SK-N-MC (cell line): ENCODE measurements at regions not wholly inside any gene's neighbourhood (a gene's known extent, or its start where the extent isn't known, plus 50 kb on each side); places are given as distances from the start of the nearest gene placed in this dataset.

Experiments used
- EZH2 ChIP-seq: fragments of 200-600 bp; sonication (generic); IDR thresholded peaks from one replicate; pipeline ENCODE4 v1.6.1; 2017; ENCODE audit warnings: antibody characterized with exemption
- FOXP2 ChIP-seq: optimal IDR thresholded peaks from 2 replicates; pipeline ENCODE3; 2011; ENCODE audit warnings: mild to moderate bottlenecking, moderate library complexity; ENCODE audit not compliant: insufficient read depth; ENCODE audit errors: extremely low read length, control extremely low read depth
- POLR2AphosphoS5 ChIP-seq: IDR thresholded peaks from 2 replicates; pipeline ENCODE4 v1.6.1; 2012; ENCODE audit warnings: mild to moderate bottlenecking, low read depth, low read length, borderline replicate concordance

DNA sequence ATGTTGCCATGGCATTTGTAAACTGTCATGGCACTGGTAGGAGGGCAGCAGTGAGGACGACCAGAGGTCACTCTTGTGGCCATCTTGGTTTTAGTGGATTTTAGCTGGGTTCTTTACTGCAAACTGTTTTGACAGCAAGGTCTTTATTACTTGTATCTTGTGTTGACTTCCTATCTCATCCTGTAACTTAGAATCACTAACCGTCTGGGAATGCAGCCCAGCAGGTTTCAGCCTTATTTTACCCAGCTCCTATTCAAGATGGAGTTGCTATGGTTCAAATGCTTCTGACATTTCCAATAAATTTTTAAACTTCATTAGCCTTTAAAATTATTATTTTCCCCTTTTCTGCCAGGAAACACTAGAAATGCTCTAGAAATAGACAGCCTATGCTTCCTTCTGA is 839.1 kb downstream of the NR2F1-AS1 start:
- no peak for TF ChIP-seq POLR2AphosphoS5
- no peak for TF ChIP-seq EZH2
- no peak for TF ChIP-seq FOXP2
